ENCODE measurements at regions not wholly inside any gene's neighbourhood (a gene's known extent, or its start where the extent isn't known, plus 50 kb on each side); places are given as distances from the start of the nearest gene placed in this dataset.

GRCh38 chr2:167555098-167555720 lies 666.9 kb downstream of the XIRP2 start:
- TF ChIP-seq CTCF (IDR thresholded peaks at IDR 0.05) (no peak), POLR2A (IDR thresholded peaks at IDR 0.05) (no peak)
